ENCODE measurements at regions not wholly inside any gene's neighbourhood (a gene's known extent, or its start where the extent isn't known, plus 50 kb on each side); places are given as distances from the start of the nearest gene placed in this dataset.
"Not testable (repeated sequence)": the region's sequence is repeated elsewhere in the genome, so short reads cannot be mapped to it uniquely, and the experiment has no call there.

- DNase-seq = no peak
Observed at GRCh38 chr6:4366635-4367395, 231.4 kb upstream of the ECI2 start.

- DNase-seq = no peak
Observed at GRCh38 chr6:4365686-4366085, 230.3 kb upstream of the ECI2 start.

- DNase-seq = no peak
Observed at GRCh38 chr6:4364711-4365110, 229.3 kb upstream of the ECI2 start.

GRCh38 chr6:4364172-4364571, 228.8 kb upstream of the ECI2 start:
- DNase-seq = no peak

- DNase-seq = no peak
Observed at GRCh38 chr6:4363656-4364055, 228.3 kb upstream of the ECI2 start.

GRCh38 chr6:4362326-4362725, 227.0 kb upstream of the ECI2 start:
- no peak for DNase-seq

GRCh38 chr6:4360920-4361319, 225.5 kb upstream of the ECI2 start:
- DNase-seq = no peak

GRCh38 chr6:4359108-4359730, 223.8 kb upstream of the ECI2 start:
- DNase-seq = no peak

GRCh38 chr6:4358414-4359107, 223.2 kb upstream of the ECI2 start:
- peak; percentile 19 for DNase-seq

- not testable (repeated sequence) for DNase-seq
Observed at GRCh38 chr6:4357660-4358152, 222.3 kb upstream of the ECI2 start.

GRCh38 chr6:4356899-4357659, 221.7 kb upstream of the ECI2 start:
- no peak for DNase-seq

GRCh38 chr6:4355241-4355640, 219.9 kb upstream of the ECI2 start:
- DNase-seq = no peak

- DNase-seq = no peak
Observed at GRCh38 chr6:4354181-4354580, 218.8 kb upstream of the ECI2 start.

- DNase-seq = no peak
Observed at GRCh38 chr6:4352731-4353130, 217.4 kb upstream of the ECI2 start.

- no peak for DNase-seq
Observed at GRCh38 chr6:4352322-4352669, 216.9 kb upstream of the ECI2 start.

GRCh38 chr6:4351520-4352321, 216.3 kb upstream of the ECI2 start:
- DNase-seq = no peak

GRCh38 chr6:4350567-4351519, 215.5 kb upstream of the ECI2 start:
- no peak for DNase-seq

- DNase-seq = no peak
Observed at GRCh38 chr6:4349931-4350330, 214.6 kb upstream of the ECI2 start.

GRCh38 chr6:4349323-4349722, 213.9 kb upstream of the ECI2 start:
- no peak for DNase-seq

- DNase-seq = no peak
Observed at GRCh38 chr6:4348462-4349112, 213.2 kb upstream of the ECI2 start.

- DNase-seq = no peak
Observed at GRCh38 chr6:4347877-4348276, 212.5 kb upstream of the ECI2 start.
